ENCODE measurements at regions not wholly inside any gene's neighbourhood (a gene's known extent, or its start where the extent isn't known, plus 50 kb on each side); places are given as distances from the start of the nearest gene placed in this dataset.
"Not testable (repeated sequence)": the region's sequence is repeated elsewhere in the genome, so short reads cannot be mapped to it uniquely, and the experiment has no call there.

- in situ Hi-C loops (cut with MboI; ENCODE audit: low sequenced_read_pairs) = no loop called here
Observed at GRCh38 chr2:196275646-196276352, 104.4 kb upstream of the STK17B start.

- in situ Hi-C loops (cut with MboI; ENCODE audit: low sequenced_read_pairs) = no loop called here
Observed at GRCh38 chr2:196276421-196276820, 105.0 kb upstream of the STK17B start.

DNA sequence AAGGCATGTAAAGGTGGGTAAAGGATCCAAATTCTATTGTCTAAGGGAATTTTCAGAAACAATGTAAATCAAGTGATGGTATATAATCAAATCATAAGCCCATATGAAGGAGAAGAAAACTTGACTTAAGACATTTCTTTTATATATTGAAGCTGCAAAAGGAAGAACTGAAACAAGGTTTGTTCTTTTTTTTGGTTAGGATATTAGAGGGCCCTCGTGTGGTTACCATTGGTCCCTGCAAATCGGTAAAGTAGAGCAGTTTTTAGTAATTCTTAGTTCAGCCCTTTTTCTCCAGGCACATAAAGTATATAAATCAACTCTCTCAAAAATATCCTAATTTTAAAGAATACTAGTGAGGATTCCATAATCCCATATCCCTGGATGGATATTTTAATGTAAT, 105.6 kb upstream of the STK17B start:
- in situ Hi-C loops (cut with MboI; ENCODE audit: low sequenced_read_pairs) = no loop called here

DNA sequence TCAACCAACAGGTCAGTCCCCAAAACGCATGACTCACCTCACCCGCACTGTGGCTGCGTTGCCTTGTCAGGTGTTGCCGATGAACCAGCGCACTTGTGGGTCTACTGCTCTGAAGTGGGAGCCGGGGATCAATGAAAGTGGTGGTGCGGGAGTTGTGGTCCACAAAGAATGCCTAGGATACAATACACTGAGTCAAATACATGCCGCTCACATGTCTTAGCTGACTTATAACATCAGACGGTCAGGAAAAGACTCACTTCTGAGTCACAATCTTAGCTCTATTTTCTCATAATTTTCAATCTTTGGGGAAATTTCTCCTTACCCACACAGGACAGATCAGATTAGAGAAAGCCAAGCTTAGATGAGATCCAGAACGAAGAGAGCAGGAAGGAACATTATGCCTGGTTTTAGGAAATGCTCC, 107.1 kb upstream of the STK17B start:
- in situ Hi-C loops (cut with MboI; ENCODE audit: low sequenced_read_pairs) = no loop called here

DNA sequence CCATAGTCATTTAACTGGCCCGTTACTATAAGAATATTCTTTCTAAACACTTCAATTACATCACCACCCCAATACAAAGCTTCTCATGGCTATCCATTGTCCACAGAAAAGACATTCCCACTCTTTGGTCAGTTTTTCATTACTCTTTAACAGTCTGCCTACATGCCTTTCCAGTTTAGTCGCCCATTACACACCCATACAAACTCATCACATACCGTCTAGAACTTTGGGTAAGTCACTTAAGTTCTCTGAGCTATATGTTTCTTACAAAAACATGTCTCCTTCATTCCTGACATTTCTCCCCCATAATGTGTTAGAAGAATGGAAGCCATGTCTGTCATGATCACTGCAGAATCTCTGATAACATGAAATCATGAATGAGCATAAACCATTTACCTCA, 108.2 kb upstream of the STK17B start:
- in situ Hi-C loops (cut with MboI; ENCODE audit: low sequenced_read_pairs) = no loop called here

GRCh38 chr2:196284144-196284844, 112.9 kb upstream of the STK17B start:
- in situ Hi-C loops (cut with MboI; ENCODE audit: low sequenced_read_pairs) = no loop called here

GRCh38 chr2:196284866-196285557, 113.6 kb upstream of the STK17B start:
- in situ Hi-C loops (cut with MboI; ENCODE audit: low sequenced_read_pairs) = no loop called here

- in situ Hi-C loops (cut with MboI; ENCODE audit: low sequenced_read_pairs) = no loop called here
Observed at GRCh38 chr2:196286821-196287220, 115.4 kb upstream of the STK17B start.

DNA sequence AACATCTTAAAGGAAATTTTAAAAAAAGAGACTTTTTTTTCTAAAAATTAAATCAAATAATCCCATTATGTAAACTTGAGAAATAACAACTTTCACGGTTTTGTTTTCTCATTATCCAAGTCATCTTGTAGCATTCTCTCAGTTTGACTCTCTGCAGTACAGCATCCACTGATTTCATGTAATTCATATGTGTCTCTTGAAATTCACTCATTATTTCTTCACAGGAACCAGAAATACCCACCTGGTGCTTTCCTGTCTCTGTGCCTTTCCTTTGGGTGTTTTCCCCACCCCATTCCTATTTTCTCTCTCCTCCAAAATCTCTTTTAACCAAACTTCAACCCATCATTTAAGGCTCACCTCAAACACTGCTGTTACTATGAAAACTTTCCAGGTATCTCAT, 116.1 kb upstream of the STK17B start:
- in situ Hi-C loops (cut with MboI; ENCODE audit: low sequenced_read_pairs) = no loop called here

GRCh38 chr2:196288006-196288538, 116.7 kb upstream of the STK17B start:
- in situ Hi-C loops (cut with MboI; ENCODE audit: low sequenced_read_pairs) = no loop called here

DNA sequence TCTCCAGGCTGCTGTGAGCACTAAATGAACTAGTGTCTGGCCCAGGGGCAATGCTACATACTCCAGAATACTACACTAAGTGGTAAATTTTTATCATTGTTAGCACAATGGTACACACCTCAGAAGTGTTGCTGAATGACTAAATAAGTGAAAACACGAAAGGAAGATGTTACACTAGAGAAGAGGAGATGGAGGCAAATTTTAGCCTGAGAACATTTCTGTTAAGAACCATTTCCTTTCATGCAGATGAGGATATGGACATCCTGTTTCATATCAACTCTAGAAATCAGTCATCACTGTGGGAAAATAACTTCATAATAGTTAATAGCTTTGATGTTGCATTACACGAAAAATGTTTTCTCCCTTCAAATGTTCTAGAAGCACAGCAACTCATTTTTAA, 117.6 kb upstream of the STK17B start:
- in situ Hi-C loops (cut with MboI; ENCODE audit: low sequenced_read_pairs) = no loop called here

DNA sequence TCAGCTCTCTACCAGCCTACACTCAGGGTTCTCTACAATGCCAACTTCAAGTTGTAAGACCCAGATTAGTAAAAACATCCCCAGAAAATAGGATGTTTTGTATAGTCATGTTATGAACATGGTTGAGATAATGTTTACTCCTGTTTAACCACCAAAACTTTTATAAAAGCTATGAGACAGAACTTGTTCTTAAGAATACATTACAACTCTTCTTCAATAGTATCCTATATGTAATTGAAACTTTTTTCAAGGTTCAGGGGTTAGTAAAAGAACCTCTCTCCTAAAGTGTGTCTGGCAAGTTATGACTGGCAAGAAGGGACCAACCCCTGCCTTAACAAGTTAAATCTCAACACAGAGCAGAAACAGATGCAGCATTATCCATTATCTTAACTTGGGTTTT, 118.8 kb upstream of the STK17B start:
- in situ Hi-C loops (cut with MboI; ENCODE audit: low sequenced_read_pairs) = no loop called here

DNA sequence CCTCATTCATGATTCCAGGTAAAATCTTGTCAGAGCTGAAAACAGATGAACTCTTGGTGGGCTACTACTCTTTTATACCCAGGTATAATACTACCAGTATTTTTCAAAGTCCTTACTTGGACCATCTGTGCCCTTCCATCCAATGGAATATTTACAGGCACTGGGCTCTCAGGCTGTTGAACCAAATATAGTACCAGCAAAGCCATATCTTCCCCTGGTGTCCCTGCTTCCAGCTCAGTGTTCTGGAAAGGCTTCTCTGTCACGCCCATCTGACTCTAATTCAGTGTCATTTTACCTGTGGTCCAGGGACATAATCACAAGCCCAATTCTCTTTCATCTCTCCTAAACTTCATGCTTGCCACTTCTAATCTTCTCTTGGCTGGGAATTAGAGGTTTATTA, 119.2 kb upstream of the STK17B start:
- in situ Hi-C loops (cut with MboI; ENCODE audit: low sequenced_read_pairs) = no loop called here

DNA sequence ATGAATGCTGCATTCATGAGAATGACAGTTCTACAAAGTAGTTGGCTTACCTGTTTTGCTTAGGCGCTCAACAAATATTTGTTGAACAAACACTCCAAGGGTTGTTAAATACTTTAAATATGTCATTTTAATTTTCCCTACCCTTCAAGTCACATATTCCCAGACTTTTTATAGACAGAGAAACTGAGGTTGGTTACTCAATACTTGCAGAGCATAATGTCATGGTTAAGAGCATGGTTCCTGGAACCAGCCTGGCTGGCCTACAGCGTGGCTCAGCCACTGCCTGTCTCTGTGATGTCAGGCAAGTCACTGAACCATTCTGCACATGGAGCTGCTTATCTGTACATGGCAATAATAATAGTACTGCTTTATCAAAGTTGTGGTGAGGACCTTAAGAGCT, 120.0 kb upstream of the STK17B start:
- in situ Hi-C loops (cut with MboI; ENCODE audit: low sequenced_read_pairs) = no loop called here

GRCh38 chr2:196291873-196292800, 120.8 kb upstream of the STK17B start:
- in situ Hi-C loops (cut with MboI; ENCODE audit: low sequenced_read_pairs) = no loop called here

DNA sequence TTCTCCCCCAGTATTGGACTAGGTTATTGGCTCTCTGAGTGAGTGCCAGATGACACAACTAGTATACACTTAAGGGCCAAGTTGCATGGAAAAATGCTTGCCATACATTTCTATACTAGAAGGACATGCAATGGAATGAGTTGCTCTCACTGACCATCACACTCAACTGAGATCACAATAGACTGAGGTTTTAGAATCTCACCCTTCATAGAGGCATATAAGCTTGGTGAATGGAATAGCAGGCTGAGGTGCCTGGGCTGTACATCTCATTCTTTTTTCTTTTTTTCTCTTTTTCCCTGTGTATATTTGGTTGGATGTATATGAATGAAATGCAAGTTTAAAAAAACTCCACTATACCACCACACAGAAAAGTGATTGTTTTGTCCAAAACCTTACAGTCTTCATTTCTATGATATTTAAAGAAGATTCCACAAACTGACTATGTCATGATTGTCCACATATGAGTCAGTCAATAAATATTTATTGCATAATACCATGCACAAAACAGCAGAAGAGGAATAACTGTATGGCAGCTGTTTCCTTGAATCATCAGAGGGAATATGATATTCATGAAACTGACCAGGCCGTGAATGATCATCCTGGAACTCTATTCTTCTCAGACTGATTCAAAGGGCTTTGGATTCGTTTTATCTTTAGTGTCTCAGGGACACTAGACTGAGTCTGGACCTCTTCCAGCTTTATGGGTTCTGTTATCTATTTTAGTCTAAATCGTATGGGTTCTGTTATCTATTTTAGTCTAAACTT, 122.6 kb upstream of the STK17B start:
- in situ Hi-C loops (cut with MboI; ENCODE audit: low sequenced_read_pairs) = no loop called here

DNA sequence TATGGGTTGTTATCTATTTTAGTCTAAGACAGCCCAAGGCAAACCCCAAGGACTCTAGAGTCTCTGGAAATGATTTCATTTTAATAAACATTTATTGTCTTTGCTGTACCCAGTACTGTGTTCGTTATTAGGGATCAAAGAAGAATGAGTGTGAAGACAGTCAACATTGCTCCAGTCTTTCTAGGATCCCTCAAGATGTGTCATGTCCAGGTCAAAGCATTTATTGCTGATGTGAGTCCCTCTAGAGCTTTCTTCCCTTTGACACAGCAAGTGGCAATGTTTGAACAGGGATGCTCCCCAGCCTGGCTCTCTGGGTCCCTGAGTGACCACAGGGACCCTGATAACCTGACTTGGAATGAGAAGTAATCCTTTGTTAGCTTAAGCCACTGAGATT, 123.1 kb upstream of the STK17B start:
- in situ Hi-C loops (cut with MboI; ENCODE audit: low sequenced_read_pairs) = no loop called here

DNA sequence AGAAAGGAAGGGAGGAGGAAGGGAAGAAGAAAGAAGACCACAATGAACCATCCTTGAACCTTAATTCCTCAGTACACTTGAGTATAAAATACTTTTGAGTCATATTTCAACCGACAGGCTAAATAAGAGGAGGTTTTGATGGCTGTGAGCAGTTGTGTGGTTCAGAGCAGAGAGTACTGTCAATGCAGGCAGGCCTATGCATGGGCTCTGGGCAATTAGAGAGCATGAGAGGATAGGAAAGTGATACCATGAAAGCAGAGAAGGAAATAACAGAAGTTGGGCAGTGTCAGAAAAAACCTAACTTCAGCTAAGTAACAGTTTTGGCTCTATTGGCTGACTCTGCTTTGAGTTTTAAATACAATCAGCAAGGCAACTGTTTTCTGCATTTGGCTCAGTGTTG, 123.6 kb upstream of the STK17B start:
- in situ Hi-C loops (cut with MboI; ENCODE audit: low sequenced_read_pairs) = no loop called here

DNA sequence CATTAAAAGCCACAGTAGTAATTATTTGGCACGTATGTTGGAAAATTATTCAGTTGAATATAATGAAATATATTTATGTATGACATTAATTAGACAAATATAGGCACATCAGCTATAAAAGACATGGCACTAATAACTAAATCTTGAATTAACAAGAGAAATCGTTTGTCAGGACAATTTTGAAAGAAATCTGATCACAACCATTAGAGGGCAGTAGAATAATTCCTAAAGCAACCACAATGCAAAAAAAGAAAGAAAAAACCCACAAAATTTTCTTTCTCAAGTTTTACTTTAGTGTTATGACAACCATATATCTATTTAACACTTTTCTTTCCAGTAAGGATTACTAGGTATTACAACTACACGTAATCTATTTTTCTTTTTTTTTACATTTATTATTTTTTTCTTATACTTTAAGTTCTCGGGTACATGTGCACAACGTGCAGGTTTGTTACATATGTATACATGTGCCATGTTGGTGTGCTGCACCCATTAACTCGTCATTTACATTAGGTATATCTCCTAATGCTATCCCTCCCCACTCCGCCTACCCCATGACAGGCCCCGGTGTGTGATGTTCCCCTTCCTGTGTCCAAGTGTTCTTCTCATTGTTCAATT, 126.8 kb upstream of the STK17B start:
- in situ Hi-C loops (cut with MboI; ENCODE audit: low sequenced_read_pairs) = not testable (repeated sequence)
